ENCODE measurements at regions not wholly inside any gene's neighbourhood (a gene's known extent, or its start where the extent isn't known, plus 50 kb on each side); places are given as distances from the start of the nearest gene placed in this dataset.

DNA sequence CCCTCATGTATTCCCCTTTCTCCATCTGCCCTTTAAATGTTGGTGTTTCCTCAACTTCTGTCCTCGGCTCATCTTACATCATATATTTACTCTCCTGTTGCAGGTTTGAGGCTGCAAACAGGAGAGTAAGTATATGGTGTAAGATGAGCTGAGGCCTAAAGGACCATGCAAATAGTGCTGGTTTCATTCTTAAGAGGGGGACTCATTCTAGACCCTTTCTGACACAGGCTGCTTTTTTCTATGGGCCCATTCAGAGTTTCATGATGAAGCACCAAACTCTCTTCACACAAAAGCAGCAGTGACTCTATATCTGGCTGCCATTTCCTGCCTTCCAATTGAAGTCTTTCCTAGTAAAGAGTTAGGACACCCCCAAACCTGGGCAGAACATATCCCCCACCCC is 218.5 kb downstream of the PHLDA1 start:
- TF ChIP-seq, protein P1, sequence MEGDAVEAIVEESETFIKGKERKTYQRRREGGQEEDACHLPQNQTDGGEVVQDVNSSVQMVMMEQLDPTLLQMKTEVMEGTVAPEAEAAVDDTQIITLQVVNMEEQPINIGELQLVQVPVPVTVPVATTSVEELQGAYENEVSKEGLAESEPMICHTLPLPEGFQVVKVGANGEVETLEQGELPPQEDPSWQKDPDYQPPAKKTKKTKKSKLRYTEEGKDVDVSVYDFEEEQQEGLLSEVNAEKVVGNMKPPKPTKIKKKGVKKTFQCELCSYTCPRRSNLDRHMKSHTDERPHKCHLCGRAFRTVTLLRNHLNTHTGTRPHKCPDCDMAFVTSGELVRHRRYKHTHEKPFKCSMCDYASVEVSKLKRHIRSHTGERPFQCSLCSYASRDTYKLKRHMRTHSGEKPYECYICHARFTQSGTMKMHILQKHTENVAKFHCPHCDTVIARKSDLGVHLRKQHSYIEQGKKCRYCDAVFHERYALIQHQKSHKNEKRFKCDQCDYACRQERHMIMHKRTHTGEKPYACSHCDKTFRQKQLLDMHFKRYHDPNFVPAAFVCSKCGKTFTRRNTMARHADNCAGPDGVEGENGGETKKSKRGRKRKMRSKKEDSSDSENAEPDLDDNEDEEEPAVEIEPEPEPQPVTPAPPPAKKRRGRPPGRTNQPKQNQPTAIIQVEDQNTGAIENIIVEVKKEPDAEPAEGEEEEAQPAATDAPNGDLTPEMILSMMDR (IDR thresholded peaks at IDR 0.05): no peak
- TF ChIP-seq CHD2 (IDR thresholded peaks at IDR 0.05; ENCODE audit: low read length, partially characterized antibody): no peak
- TF ChIP-seq FOXM1 (IDR thresholded peaks at IDR 0.05; ENCODE audit: low read depth): no peak
- TF ChIP-seq EZH2phosphoT487 (IDR thresholded peaks at IDR 0.05; ENCODE audit: borderline replicate concordance, low read depth): no peak
- TF ChIP-seq POLR2AphosphoS5 (IDR thresholded peaks at IDR 0.05; ENCODE audit: low read depth, low read length): no peak
- TF ChIP-seq, protein P2, sequence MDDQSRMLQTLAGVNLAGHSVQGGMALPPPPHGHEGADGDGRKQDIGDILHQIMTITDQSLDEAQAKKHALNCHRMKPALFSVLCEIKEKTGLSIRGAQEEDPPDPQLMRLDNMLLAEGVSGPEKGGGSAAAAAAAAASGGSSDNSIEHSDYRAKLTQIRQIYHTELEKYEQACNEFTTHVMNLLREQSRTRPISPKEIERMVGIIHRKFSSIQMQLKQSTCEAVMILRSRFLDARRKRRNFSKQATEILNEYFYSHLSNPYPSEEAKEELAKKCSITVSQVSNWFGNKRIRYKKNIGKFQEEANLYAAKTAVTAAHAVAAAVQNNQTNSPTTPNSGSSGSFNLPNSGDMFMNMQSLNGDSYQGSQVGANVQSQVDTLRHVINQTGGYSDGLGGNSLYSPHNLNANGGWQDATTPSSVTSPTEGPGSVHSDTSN (IDR thresholded peaks at IDR 0.05): no peak
- TF ChIP-seq, protein P3, sequence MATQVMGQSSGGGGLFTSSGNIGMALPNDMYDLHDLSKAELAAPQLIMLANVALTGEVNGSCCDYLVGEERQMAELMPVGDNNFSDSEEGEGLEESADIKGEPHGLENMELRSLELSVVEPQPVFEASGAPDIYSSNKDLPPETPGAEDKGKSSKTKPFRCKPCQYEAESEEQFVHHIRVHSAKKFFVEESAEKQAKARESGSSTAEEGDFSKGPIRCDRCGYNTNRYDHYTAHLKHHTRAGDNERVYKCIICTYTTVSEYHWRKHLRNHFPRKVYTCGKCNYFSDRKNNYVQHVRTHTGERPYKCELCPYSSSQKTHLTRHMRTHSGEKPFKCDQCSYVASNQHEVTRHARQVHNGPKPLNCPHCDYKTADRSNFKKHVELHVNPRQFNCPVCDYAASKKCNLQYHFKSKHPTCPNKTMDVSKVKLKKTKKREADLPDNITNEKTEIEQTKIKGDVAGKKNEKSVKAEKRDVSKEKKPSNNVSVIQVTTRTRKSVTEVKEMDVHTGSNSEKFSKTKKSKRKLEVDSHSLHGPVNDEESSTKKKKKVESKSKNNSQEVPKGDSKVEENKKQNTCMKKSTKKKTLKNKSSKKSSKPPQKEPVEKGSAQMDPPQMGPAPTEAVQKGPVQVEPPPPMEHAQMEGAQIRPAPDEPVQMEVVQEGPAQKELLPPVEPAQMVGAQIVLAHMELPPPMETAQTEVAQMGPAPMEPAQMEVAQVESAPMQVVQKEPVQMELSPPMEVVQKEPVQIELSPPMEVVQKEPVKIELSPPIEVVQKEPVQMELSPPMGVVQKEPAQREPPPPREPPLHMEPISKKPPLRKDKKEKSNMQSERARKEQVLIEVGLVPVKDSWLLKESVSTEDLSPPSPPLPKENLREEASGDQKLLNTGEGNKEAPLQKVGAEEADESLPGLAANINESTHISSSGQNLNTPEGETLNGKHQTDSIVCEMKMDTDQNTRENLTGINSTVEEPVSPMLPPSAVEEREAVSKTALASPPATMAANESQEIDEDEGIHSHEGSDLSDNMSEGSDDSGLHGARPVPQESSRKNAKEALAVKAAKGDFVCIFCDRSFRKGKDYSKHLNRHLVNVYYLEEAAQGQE (IDR thresholded peaks at IDR 0.05; ENCODE audit: low read depth, low read length): no peak
- no peak for TF ChIP-seq TCF12 (IDR thresholded peaks at IDR 0.05)
- TF ChIP-seq TEAD4 (IDR thresholded peaks at IDR 0.05; ENCODE audit: borderline replicate concordance, insufficient read depth): no peak
- TF ChIP-seq MXI1 (IDR thresholded peaks at IDR 0.05; ENCODE audit: low read depth, low read length): no peak
- TF ChIP-seq NFIC (IDR thresholded peaks at IDR 0.05; ENCODE audit: borderline replicate concordance): no peak
- TF ChIP-seq YY1 (IDR thresholded peaks at IDR 0.05; ENCODE audit: low read depth): no peak
- TF ChIP-seq, protein P4, sequence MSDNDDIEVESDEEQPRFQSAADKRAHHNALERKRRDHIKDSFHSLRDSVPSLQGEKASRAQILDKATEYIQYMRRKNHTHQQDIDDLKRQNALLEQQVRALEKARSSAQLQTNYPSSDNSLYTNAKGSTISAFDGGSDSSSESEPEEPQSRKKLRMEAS (IDR thresholded peaks at IDR 0.05; ENCODE audit: low read depth): no peak
- no peak for TF ChIP-seq ELF1 (IDR thresholded peaks at IDR 0.05)
